ENCODE measurements at regions not wholly inside any gene's neighbourhood (a gene's known extent, or its start where the extent isn't known, plus 50 kb on each side); places are given as distances from the start of the nearest gene placed in this dataset.

- 84 to 92% (median 90%) methylated on average over 6 of the region's 6 CpGs for WGBS, 4 donors
- DNase-seq (no peak), ATAC-seq (no peak)
- no peaks in the 10 kb centered on the region for H3K36me3 ChIP-seq
- no peak overlapping the region for H3K4me3 ChIP-seq
- no peak overlapping the region for H3K27ac ChIP-seq
- TF ChIP-seq POLR2A (IDR thresholded peaks at IDR 0.05) (no peak), CTCF (IDR thresholded peaks at IDR 0.05) (no peak)
- intact Hi-C loops (cut with DNase I), result no loop called here
- no peaks in the 10 kb centered on the region for H3K27me3 ChIP-seq
- no peaks in the 10 kb centered on the region for H3K9me3 ChIP-seq
- no peaks in the 10 kb centered on the region for H3K4me1 ChIP-seq
These were observed 105.4 kb downstream of the INHBB start for GRCh38 chr2:120451334-120451733.

GRCh38 chr2:120452131-120452530, 106.2 kb downstream of the INHBB start:
- peaks cover 0 to 7% (median under 1%) of the 10 kb centered on the region in 12 donors for H3K9me3 ChIP-seq
- no peaks in the 10 kb centered on the region for H3K36me3 ChIP-seq
- H3K27me3 ChIP-seq, result no peaks in the 10 kb centered on the region
- ATAC-seq (no peak), DNase-seq (no peak)
- WGBS, 4 donors, result 87 to 100% (median 93%) methylated on average over 2 to 7 of the region's 7 CpGs
- no peak overlapping the region for H3K4me3 ChIP-seq
- TF ChIP-seq POLR2A (IDR thresholded peaks at IDR 0.05), result no peak
- no peak for TF ChIP-seq CTCF (IDR thresholded peaks at IDR 0.05)
- H3K27ac ChIP-seq, result no peak overlapping the region
- intact Hi-C loops (cut with DNase I), result no loop called here
- H3K4me1 ChIP-seq, result no peaks in the 10 kb centered on the region

- Histone ChIP-seq H3K36me3 (no peaks in the 10 kb centered on the region), H3K4me3 (no peak overlapping the region), H3K27ac (no peak overlapping the region), H3K9me3 (peaks cover 0 to 17% (median 9%) of the 10 kb centered on the region in 12 donors), H3K4me1 (no peaks in the 10 kb centered on the region), H3K27me3 (no peaks in the 10 kb centered on the region)
- intact Hi-C loops (cut with DNase I), result no loop called here
- ATAC-seq (no peak), DNase-seq (peak in 1 of 5 donors; percentile 3)
- WGBS, 4 donors, result 90 to 94% (median 92%) methylated on average over 10 to 13 of the region's 13 CpGs
- no peak for TF ChIP-seq CTCF (IDR thresholded peaks at IDR 0.05)
- no peak for TF ChIP-seq POLR2A (IDR thresholded peaks at IDR 0.05)
These were observed 107.2 kb downstream of the INHBB start for GRCh38 chr2:120452945-120453634.

GRCh38 chr2:120453635-120453998, 107.7 kb downstream of the INHBB start:
- intact Hi-C loops (cut with DNase I), result no loop called here
- DNase-seq (peak in 1 of 5 donors; percentile 6), ATAC-seq (no peak)
- Histone ChIP-seq H3K4me1 (no peaks in the 10 kb centered on the region), H3K27me3 (no peaks in the 10 kb centered on the region), H3K36me3 (no peaks in the 10 kb centered on the region), H3K27ac (no peak overlapping the region), H3K4me3 (no peak overlapping the region), H3K9me3 (peaks cover 0 to 22% (median 12%) of the 10 kb centered on the region in 12 donors)
- TF ChIP-seq POLR2A (IDR thresholded peaks at IDR 0.05), result no peak
- TF ChIP-seq CTCF (IDR thresholded peaks at IDR 0.05), result no peak
- 89 to 95% (median 92%) methylated on average over 2 to 3 of the region's 3 CpGs for WGBS, 4 donors

Measured in heart left ventricle (tissue), 16 donors.